GM12865 (cell line): ENCODE measurements at regions not wholly inside any gene's neighbourhood (a gene's known extent, or its start where the extent isn't known, plus 50 kb on each side); places are given as distances from the start of the nearest gene placed in this dataset.

Source experiments
- DNase-seq: peaks from one replicate; pipeline ENCODE4 v3.0.0; 2010; ENCODE audit warnings: low read depth
- H3K4me3 ChIP-seq: 2 replicates; pipeline ENCODE4 v1.5.1; 2011; ENCODE audit warnings: mild to moderate bottlenecking, low read depth, low read length, control low read depth
- TF ChIP-seq, protein P1 (sequence below): IDR thresholded peaks from 2 replicates; pipeline ENCODE4 v1.5.1; 2011; ENCODE audit warnings: low read length, control low read depth, low read depth, inconsistent platforms; ENCODE audit not compliant: insufficient read depth; ENCODE audit errors: missing control alignments

DNA sequence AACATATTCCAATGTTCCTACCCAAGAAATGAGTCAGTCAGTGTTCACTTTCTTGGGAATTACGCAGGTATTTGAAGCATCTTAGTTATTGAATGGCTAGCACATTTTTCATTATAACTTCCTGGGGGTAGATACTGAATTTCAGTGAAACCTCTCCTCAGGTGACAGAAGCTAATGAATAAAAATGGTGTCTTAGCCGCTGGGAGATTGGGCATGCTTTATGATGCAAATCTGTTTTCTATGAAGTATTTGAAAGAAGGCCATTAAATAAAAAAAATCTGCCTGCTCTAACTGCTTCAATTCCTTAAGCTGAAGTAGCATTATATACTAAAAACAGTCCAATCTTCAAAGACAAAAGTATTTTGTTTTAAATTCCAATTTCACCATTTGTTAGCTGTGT lies 132.8 kb upstream of the CYRIA start:
- H3K4me3 ChIP-seq, result no peak overlapping the region
- DNase-seq, result no peak
- TF ChIP-seq, protein P1, sequence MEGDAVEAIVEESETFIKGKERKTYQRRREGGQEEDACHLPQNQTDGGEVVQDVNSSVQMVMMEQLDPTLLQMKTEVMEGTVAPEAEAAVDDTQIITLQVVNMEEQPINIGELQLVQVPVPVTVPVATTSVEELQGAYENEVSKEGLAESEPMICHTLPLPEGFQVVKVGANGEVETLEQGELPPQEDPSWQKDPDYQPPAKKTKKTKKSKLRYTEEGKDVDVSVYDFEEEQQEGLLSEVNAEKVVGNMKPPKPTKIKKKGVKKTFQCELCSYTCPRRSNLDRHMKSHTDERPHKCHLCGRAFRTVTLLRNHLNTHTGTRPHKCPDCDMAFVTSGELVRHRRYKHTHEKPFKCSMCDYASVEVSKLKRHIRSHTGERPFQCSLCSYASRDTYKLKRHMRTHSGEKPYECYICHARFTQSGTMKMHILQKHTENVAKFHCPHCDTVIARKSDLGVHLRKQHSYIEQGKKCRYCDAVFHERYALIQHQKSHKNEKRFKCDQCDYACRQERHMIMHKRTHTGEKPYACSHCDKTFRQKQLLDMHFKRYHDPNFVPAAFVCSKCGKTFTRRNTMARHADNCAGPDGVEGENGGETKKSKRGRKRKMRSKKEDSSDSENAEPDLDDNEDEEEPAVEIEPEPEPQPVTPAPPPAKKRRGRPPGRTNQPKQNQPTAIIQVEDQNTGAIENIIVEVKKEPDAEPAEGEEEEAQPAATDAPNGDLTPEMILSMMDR, result no peak

DNA sequence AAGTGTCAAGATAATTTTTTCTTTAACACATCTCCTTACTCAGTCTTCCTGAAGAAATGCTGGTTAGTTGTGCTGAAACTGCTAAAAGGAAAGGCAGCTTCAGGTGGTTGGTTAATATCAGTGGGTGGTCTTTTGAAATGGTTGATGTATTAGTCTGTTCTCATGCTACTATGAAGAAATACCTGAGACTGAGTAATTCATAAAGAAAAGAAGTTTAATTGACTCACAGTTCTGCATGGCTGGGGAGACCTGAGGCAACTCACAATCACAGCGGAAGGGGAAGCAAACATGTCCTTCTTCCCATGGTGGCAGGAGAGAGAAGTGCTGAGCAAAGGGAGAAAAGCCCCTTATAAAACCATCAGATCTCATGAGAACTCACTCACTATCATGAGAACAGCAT lies 125.9 kb upstream of the CYRIA start:
- DNase-seq, result no peak
- H3K4me3 ChIP-seq, result no peak overlapping the region
- TF ChIP-seq, protein P1, result no peak

DNA sequence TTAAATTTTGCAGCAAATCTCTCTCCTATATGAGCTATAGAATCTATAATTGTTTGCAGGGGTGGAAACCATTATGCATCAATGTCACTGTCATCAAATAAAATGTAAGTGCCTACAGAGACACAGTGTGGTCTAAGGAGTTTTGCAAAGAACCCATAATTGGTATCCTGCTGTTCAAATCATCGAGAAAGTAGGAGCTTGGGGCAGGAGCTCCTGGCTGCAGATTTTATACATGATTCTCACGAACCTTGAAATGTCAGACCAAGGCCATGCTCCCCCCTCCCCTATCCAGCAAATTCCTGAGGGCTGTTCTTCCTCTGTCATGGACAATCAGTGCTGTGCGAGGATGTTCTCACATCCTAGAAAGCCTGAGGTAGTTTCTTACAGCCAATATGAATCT lies 119.5 kb upstream of the CYRIA start:
- no peak overlapping the region for H3K4me3 ChIP-seq
- DNase-seq, result no peak
- TF ChIP-seq, protein P1, result no peak

DNA sequence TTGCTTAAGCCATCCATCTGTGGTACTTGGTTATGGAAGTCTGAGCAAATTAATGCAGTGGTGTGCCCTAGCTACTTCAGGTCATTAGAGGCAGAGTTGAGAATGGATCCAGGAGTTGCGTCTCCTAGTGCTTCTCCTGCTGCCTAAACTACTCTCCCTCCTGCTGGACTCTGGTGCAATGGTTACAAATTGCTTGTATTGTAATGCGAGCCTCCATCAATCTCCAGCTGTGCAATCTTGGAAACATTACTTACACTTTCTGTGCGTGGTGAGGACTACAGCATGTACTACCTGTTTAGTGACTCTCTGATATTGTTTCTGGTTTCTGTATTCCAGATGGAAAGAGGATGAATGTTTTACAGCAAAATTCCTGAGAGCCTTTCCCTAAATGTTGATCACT lies 119.0 kb upstream of the CYRIA start:
- DNase-seq, result no peak

DNA sequence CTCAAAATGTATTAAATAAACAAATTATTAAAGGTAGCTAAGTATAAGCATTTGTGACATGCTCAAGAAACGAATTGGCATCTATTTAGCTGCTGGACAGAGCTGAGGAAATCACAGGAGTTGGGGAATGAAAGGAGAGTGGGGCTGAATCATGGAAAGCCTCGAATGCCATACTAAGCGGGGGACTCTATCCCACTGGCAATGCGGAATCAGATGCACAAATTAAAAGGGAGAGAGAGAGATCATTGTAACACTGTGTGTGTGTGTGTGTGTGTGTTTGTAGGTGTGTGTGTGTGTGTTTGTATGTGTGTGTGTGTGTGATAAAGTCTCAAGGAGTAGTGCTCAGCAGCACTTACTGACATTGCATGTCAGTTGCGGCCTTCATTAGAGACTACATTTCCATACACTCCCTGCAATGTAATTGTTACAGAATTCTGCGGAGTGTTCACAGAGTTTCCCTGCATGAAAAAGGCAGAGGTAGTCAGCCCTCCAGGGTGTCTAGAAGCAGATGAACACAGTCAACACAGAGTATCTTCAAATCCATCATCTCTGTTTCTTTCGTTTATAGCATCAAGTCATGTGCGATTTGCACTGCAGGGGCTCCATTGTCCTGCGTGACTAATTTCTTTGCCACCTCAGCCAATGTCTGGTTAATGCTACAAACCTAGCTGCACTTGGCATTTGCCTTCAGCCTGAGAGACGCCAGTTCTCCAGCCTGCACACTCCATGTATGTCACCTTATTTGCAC lies 111.7 kb upstream of the CYRIA start:
- TF ChIP-seq, protein P1, result no peak
- no peak overlapping the region for H3K4me3 ChIP-seq
- no peak for DNase-seq

More for the DNA sequence above, 119.0 kb upstream of the CYRIA start:
- TF ChIP-seq, protein P1, result no peak
- H3K4me3 ChIP-seq, result no peak overlapping the region

DNA sequence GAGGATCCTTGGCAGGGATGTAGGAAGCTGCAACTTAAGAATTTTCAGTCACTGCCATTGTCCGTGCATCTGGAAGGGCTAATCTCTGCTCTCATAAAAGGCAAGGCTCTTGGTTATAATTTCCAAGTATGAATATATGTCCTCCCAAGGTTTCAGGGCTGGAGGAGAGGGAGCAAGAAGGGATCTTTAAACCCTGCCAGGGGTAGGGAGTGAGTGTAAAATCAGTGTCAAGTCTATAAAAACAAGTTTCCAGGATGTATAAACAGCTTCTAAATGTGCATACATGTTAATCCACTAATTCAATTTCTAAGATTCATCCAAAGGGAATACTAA lies 110.2 kb upstream of the CYRIA start:
- TF ChIP-seq, protein P1, result no peak
- DNase-seq, result no peak
- no peak overlapping the region for H3K4me3 ChIP-seq

DNA sequence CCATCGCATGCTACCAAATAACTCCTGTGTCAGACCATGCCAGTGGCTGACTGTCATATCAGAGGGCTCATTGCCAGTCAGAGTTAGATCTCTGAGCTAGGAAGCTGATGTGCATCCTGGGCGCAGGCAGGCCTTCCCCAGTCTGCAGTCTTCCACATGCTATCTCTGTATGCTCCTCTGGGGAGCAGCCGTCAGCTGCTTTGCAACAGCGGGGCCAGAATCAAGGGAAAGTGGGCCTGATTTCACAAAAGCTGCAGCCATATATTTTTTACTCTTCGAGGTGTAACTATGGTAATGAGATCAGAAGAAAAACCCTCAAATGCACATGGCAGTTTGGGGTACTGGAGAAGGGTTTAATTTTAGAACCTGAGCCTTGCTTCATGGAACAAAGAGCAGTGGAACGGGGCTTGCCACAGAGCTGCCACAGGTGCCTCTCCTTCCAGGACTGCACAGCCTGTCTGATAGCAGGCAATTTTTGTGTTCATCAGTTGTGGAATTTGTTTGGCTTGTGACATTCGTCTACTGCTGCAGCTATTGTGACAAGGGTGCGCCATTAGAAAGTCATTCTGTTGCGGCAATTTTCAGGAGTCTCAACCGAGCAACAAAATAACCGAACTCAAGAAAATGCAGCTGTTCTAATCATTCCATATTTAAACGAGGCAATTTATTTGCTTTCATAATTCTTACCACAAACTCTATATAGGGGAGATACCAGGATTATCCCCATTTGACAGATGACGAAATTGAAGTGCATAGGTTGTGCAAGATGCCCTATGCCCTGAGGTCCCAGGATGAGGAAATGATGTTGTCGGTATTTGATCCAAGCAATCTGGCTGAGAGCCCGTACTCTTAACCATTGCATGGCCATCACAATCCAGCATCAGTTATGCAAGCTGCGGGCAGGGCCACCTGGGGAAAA lies 109.6 kb upstream of the CYRIA start:
- TF ChIP-seq, protein P1, result no peak
- DNase-seq, result no peak
- H3K4me3 ChIP-seq, result no peak overlapping the region
